Activated CD8-positive, alpha-beta T cell treated with anti-CD3 and anti-CD28 coated beads for 36 hours (primary cell): ENCODE measurements at regions not wholly inside any gene's neighbourhood (a gene's known extent, or its start where the extent isn't known, plus 50 kb on each side); places are given as distances from the start of the nearest gene placed in this dataset.

Experiments used
- ATAC-seq: fragments of 200-7000 bp; cut with Tn5 transposase; one replicate; pipeline ENCODE4 v1.10.0; 2021; ENCODE audit warnings: mild to moderate bottlenecking, moderate library complexity
- CTCF ChIA-PET: fragments of 350-600 bp; sonication (Branson Sonifier 250); formaldehyde crosslinking; loops from one replicate; lab custom pipeline; 2021; ENCODE audit warnings: antibody characterized with exemption; lab: Charles Lee
- POLR2A ChIA-PET: fragments of 350-600 bp; sonication (Branson Sonifier 250); formaldehyde crosslinking; loops from one replicate; lab custom pipeline; 2021; ENCODE audit warnings: antibody characterized with exemption; lab: Charles Lee
- DNase-seq: peaks from one replicate; pipeline ENCODE4 v3.0.0-alpha.2; 2020
- H3K27ac Mint-ChIP-seq: one replicate; pipeline ENCODE4 v1.8.0; 2021; ENCODE audit warnings: mild to moderate bottlenecking, mixed read lengths
- H3K27me3 Mint-ChIP-seq: one replicate; pipeline ENCODE4 v1.8.0; 2021; ENCODE audit warnings: mixed read lengths
- H3K36me3 Mint-ChIP-seq: one replicate; pipeline ENCODE4 v1.8.0; 2021; ENCODE audit warnings: low read depth, mixed read lengths
- H3K4me1 Mint-ChIP-seq: one replicate; pipeline ENCODE4 v1.8.0; 2021; ENCODE audit warnings: low read depth, mixed read lengths
- H3K4me3 Mint-ChIP-seq: one replicate; pipeline ENCODE4 v1.8.0; 2021; ENCODE audit warnings: mild to moderate bottlenecking, moderate library complexity, mixed read lengths
- H3K9me3 Mint-ChIP-seq: one replicate; pipeline ENCODE4 v1.8.0; 2021; ENCODE audit warnings: mixed read lengths
- CTCF ChIP-seq: fragments of 200-600 bp; IDR thresholded peaks from one replicate; pipeline ENCODE4 v1.8.0; 2022; ENCODE audit warnings: antibody characterized with exemption, mild to moderate bottlenecking
- intact Hi-C: fragments of 100-400 bp; cut with micrococcal nuclease; formaldehyde crosslinking; loops from one replicate; pipeline ENCODE4 v1.10.0; 2022

DNA sequence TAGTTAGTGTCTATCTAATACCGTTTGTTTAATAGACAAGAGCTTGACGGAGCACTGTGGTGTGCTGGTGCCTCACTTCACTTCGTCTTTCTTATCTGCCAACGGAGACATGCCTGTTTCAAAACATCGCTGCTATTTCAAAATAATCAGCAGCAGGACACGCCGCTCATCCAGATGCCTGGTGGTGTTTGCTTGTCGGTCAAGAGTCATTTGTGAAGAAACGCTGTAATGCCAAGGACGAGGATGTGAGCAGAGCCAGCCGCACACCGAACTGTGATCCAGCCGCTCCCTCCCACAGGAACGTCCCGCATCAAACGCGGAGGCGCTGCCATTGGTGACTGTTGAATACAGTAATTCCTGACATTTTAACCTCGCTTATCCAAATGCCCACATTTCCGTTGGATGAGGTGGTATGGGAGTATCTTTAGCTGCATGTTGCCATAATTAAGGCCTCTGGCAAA lies 432.4 kb downstream of the FBXO15 start:
- ATAC-seq = no peak
- peaks cover 3% of the 10 kb centered on the region for H3K9me3 Mint-ChIP-seq
- no peak for DNase-seq
- no peak for TF ChIP-seq CTCF
- H3K4me3 Mint-ChIP-seq = no peak overlapping the region
- no peaks in the 10 kb centered on the region for H3K36me3 Mint-ChIP-seq
- intact Hi-C loops = no loop called here
- ChIA-PET CTCF (no interaction called here), POLR2A (no interaction called here)
- no peak overlapping the region for H3K27ac Mint-ChIP-seq
- no peaks in the 10 kb centered on the region for H3K4me1 Mint-ChIP-seq
- H3K27me3 Mint-ChIP-seq = no peaks in the 10 kb centered on the region

- no peak for TF ChIP-seq CTCF
- no peaks in the 10 kb centered on the region for H3K27me3 Mint-ChIP-seq
- intact Hi-C loops = no loop called here
- H3K36me3 Mint-ChIP-seq = no peaks in the 10 kb centered on the region
- ATAC-seq (no peak), DNase-seq (no peak)
- ChIA-PET POLR2A (no interaction called here), CTCF (no interaction called here)
- no peak overlapping the region for H3K27ac Mint-ChIP-seq
- H3K9me3 Mint-ChIP-seq = peaks cover 3% of the 10 kb centered on the region
- no peak overlapping the region for H3K4me3 Mint-ChIP-seq
- H3K4me1 Mint-ChIP-seq = no peaks in the 10 kb centered on the region
Measured at GRCh38 chr18:73714466-73714865, 433.2 kb downstream of the FBXO15 start.

GRCh38 chr18:73711256-73711655 lies 436.4 kb downstream of the FBXO15 start:
- intact Hi-C loops = no loop called here
- DNase-seq = no peak
- no peaks in the 10 kb centered on the region for H3K4me1 Mint-ChIP-seq
- ChIA-PET CTCF (no interaction called here), POLR2A (no interaction called here)
- peaks cover 3% of the 10 kb centered on the region for H3K9me3 Mint-ChIP-seq
- ATAC-seq = no peak
- no peak overlapping the region for H3K4me3 Mint-ChIP-seq
- no peaks in the 10 kb centered on the region for H3K27me3 Mint-ChIP-seq
- no peak overlapping the region for H3K27ac Mint-ChIP-seq
- TF ChIP-seq CTCF = no peak
- H3K36me3 Mint-ChIP-seq = no peaks in the 10 kb centered on the region

DNA sequence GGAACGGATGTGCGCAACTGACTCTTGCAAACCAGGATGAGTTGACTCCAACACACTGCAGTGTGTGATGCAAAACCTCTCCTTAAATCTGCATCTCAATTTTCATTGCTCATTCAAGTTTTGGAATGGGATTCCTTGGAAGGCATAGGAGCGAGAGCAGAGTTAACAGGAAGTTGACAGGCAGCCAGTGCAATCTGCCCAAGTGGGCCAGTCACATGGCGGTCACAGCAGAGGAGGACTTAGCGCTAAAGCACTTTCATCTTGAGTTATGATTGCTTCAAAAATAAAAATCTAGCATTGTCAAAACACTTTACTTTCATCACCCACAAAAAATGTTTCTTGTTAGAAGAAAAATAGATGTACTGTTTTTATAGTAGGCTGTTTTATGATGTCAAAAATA lies 439.0 kb downstream of the FBXO15 start:
- H3K36me3 Mint-ChIP-seq = no peaks in the 10 kb centered on the region
- no peak overlapping the region for H3K4me3 Mint-ChIP-seq
- ChIA-PET CTCF (no interaction called here), POLR2A (no interaction called here)
- ATAC-seq = no peak
- no peak for DNase-seq
- H3K27me3 Mint-ChIP-seq = no peaks in the 10 kb centered on the region
- H3K4me1 Mint-ChIP-seq = no peaks in the 10 kb centered on the region
- TF ChIP-seq CTCF = no peak
- intact Hi-C loops = no loop called here
- peaks cover 3% of the 10 kb centered on the region for H3K9me3 Mint-ChIP-seq
- no peak overlapping the region for H3K27ac Mint-ChIP-seq

DNA sequence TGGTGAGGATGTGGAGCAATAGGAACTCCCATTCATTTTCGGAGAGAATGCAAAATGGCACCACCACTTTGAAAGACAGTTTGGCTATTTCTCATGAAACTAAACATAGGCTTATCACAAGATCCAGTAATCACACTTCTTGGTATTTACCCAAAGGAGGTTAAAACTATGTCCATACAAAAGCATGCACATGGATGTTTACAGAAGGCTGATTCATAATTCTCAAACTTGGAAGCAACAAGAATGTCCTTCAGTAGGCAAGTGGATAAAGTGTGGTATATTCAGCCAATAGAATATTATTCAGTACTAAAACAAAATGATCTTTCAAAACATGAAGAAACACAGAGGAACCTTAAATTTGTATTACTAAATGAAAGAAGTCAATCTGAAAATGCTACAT lies 440.6 kb downstream of the FBXO15 start:
- Mint-ChIP-seq H3K27ac (no peak overlapping the region), H3K9me3 (no peaks in the 10 kb centered on the region), H3K36me3 (no peaks in the 10 kb centered on the region), H3K27me3 (no peaks in the 10 kb centered on the region), H3K4me3 (no peak overlapping the region), H3K4me1 (no peaks in the 10 kb centered on the region)
- TF ChIP-seq CTCF = no peak
- ATAC-seq (no peak), DNase-seq (no peak)
- ChIA-PET POLR2A (no interaction called here), CTCF (no interaction called here)
- intact Hi-C loops = no loop called here
